GM18502 (cell line): ENCODE measurements at regions not wholly inside any gene's neighbourhood (a gene's known extent, or its start where the extent isn't known, plus 50 kb on each side); places are given as distances from the start of the nearest gene placed in this dataset.

Experiments
- ATAC-seq: cut with Tn5 transposase; IDR thresholded peaks from one replicate; pipeline ENCODE4 v1.9.1; 2021; ENCODE audit warnings: mild to moderate bottlenecking; ENCODE audit not compliant: unreplicated experiment, poor library complexity

DNA sequence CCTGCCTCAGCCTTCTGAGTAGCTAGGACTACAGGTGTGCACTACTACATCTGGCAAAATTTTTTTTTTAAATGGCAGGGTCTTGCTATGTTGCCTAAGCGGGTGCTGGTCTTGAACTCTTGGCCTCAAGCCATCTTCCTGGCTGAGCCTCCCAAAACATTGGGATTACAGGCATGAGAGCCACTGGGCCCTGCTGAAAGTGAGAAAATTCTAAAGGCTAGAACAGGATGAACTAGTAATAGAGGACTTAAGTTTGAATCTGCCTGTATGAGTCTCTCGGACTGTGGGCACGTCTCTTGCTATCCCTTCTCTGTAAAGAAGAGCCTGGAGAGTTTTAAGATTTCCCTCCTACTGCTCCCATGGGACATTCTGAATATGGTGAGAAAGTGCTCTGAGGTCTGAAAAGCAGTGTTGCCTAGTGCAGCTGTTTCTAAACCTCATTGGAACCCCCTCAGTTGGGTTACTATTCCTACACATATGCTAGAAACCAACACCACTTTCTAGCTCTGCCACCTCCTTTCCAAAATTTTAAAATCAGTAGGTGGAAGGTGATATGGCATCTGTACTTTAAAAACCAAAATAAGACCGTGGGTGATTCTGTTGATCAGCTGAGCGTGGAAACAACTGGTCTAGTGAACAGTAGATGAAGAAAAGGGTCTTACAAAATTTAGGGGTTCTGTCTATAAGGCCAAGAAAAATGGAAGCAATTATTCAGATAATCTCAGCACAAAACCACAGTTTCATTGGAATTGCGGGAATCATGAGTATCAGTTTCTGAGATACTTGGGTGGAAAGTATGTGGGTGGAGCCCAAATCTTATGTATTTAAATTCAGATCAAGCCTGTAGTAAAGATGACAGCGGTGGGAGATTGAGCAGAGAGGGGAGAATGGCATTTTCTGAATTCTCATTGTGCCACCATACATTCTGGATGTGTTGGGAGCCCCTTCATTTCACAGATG, 259.8 kb upstream of the CXCR4 start:
- no peak for ATAC-seq

GRCh38 chr2:136376798-136377211, 258.9 kb upstream of the CXCR4 start:
- no peak for ATAC-seq

- no peak for ATAC-seq
Measured at GRCh38 chr2:136376211-136376610, 258.3 kb upstream of the CXCR4 start.

GRCh38 chr2:136375017-136375901, 257.3 kb upstream of the CXCR4 start:
- peak; percentile 65 for ATAC-seq

- no peak for ATAC-seq
Measured at GRCh38 chr2:136373841-136374240, 255.9 kb upstream of the CXCR4 start.

DNA sequence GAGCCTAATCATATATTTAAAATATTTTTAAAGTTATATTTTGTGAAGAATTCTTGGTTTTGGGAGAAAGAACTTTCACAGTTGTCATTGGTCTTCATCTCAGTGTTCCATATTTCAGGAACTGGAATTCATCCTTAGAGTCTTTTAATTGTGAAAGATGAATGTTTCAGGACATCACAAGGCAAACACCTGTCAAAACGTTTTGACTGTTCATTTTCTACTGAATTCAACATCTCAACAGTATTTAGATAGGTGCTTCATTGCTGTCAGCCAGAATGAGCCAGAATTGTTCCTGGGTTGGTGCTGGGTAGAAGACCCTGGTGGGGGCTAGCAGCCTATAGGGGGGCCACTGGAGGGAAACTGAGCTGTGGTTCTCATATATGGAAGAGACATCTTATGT, 255.1 kb upstream of the CXCR4 start:
- no peak for ATAC-seq

DNA sequence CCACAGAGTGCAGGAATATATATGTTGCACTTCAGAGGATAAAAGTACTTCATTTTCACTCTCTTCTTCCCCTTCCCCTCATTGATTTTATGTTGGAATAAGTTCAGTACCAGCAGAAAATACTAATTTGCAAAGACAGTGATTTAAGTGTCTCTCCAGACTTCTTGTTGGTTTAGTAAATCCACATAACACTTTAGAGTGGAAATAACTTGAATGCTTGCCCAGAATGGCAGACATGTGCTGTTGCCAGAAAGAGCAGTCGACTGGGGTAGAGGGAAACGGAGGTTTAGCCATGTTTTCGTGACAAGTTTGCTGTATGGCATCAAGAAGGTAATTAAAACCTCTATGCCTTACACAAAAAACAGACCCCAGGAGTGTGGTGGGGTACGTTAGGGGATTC, 246.0 kb upstream of the CXCR4 start:
- ATAC-seq: no peak

- ATAC-seq: no peak
Measured at GRCh38 chr2:136363470-136363869, 245.5 kb upstream of the CXCR4 start.

DNA sequence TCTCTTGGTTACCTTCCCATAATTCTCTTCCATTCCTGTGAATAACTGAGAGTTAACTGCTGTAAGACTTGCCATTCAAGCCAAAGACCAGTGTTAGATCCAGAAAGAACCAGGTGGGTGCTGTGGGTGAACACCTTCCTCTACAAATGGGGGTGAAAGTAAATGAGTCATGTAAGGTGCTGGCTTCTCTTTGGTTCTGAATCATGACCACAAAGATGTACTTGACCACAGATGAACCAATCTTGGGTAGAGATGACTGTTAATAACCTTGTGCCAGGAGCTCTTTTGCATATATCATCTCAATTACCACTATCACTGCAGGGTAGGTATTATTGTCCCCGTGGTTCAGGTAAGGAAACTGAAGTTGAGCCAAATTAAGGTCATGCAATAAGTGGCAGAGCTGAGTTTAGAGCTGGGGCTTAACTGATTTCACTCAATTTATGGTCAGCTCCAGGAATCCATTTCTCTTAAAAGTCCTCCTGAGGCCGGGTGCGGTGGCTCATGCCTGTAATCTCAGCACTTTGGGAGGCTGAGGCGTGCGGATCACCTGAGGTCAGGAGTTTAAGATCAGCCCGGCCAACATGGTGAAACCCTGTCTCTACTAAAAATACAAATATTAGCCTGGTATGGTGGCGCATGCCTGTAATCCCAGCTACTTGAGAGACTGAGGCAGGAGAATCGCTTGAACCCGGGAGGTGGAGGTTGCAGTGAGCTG, 244.9 kb upstream of the CXCR4 start:
- peak; percentile 97 for ATAC-seq

DNA sequence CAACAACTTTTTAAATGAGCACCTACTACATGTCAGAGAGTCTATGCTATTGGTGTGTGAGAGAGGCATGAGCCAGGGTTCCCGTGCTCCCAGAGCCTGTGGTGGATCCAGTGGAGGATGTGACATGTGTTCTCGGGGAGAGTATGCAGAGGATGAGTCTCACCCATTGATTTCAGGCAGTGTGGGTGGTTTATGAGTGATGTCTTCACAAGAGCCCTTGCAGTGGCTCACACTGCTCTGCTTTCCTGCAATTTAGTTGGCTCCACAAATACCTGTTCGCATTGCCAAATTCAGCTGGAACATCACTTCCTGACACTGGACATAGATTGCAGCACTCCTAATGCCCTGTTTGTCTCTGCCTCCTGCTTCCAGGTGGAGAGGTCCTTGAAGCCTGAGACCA, 243.6 kb upstream of the CXCR4 start:
- no peak for ATAC-seq

DNA sequence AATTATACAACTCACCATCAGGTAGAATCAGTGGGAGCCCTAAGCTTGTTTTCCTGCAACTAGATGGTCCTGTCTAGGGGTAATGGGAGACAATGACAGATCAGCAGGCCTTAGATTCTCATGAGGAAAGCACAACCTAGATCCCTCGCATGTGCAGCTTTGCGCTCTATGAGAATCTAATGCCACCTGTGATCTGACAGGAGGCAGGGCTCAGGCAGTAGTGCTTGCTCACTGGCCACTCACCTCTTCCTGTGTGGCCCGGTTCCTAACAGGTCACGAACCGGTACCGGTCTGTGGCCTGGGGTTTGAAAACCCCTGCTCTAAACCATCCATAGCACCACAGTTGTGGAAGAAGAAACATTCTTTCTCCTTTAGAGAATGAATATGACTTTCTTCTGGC, 242.8 kb upstream of the CXCR4 start:
- no peak for ATAC-seq

GRCh38 chr2:136359121-136359965, 241.4 kb upstream of the CXCR4 start:
- no peak for ATAC-seq

DNA sequence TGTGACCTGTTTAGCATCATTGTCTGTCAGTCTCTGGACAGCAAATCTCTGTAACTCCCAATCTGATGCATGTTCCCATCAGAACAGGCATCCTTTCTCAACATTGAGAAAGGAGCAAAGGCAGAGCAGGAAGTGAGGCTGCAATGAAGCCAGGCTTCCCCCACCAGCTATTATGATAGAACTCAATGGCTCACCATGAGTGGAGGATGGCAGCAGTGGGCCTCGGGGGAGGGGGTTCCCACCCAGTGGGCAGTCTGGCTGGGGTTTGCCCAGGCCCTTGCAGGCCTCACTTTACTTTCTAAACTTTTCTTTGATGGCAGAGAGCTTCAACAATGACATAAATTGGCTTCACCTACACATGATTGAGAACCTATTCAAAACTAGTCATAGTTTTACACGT, 240.6 kb upstream of the CXCR4 start:
- ATAC-seq: no peak

GRCh38 chr2:136357007-136357380, 239.0 kb upstream of the CXCR4 start:
- ATAC-seq: no peak

DNA sequence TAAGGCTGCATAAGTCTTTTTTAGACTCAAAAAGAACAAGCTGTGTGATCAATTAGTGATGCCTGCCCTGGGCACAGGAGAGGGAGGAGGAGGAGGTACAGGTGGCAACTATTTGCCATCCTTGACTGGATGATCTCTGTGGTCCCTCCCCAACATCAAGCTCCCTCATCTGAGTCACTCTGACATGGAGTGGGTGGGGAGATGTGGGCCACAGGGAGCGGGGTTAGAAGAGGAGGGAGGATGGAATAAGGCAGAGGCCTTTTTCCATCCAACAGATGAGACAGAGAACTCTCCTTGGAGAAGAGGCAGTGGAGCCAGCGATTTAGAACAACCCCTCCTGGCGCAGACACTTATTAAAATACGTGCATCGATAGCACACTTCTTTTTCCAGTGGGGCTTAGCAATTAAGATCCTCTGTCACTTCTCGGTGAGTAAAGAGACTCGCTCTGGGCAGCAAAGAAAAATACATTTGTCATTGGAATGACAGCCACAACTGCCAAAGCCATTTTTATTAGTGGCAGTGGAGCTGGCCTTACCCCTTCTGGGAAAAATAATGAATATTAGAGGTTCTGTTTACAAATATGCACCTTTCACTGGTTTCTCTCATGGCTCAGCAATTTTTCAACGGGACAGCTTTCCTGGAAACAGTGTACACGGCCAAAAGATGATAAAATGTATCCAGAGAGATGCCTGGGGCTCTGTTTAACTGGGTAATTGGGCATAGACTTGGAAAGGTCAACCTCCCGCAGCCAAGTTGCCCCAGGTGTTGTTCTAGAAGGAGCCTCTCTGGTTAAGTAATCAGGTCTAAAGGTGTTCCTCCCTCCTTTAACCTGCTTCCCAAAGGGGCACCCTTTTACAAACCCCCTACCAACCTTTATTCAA, 238.4 kb upstream of the CXCR4 start:
- ATAC-seq: no peak

DNA sequence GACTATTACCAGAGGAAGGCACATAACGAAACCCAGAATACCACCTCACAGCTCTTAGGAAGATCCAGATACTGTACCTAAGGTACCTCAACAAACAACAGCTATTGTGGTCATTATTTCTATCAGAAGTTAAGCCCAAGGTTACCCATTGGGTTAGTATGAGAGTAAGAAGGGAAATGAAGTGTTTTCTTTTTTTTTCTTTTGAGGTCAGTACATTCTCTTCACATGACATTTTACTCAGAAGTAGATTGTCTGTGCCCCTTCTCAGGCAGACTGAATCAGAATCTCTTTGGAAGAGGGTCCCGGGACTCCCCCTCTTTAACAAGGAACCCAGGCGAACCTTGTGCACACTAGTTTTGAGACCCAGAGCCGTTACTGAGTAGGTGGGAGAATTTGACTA, 233.7 kb upstream of the CXCR4 start:
- ATAC-seq: no peak

GRCh38 chr2:136347981-136348380, 230.0 kb upstream of the CXCR4 start:
- no peak for ATAC-seq

DNA sequence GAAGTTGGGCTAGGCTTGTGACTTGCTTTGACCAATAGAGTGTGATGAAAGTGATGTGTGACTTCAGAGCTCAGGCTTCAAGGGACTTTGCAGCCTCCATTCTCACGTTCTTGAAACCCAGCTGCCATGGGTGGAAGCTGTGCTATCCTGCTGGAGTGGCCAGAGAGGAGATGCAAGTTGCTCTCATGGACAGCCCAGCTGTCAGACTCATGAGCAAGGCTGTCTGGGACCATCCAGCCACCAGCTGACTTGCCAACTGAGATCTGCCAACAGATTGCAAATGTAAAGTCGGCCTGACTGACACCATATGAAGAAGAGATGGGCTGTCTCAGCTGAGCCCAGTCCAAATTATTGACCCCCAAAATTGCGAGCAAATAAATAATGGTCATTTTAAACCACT, 226.4 kb upstream of the CXCR4 start:
- no peak for ATAC-seq

DNA sequence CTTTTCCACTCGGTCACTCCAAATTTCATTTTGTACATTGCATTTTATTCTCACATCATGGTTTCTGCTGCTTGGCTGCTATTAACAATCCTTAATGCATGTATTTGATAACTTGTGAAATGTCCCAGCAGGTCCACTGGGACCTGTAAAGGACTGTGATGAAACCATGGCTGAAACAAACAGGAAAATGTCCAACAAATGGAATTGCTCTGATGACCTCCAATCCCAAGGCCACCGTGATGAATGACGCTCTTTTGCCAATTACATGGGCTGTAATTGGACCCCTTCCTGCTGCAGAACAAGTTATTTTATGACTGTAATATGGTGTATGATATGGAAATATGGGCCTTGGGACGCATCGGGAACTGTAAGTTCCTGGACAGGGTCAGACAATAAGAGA, 224.2 kb upstream of the CXCR4 start:
- no peak for ATAC-seq
